Pons (tissue), 1 donor: ENCODE measurements at regions not wholly inside any gene's neighbourhood (a gene's known extent, or its start where the extent isn't known, plus 50 kb on each side); places are given as distances from the start of the nearest gene placed in this dataset.
"Not testable (repeated sequence)": the region's sequence is repeated elsewhere in the genome, so short reads cannot be mapped to it uniquely, and the experiment has no call there.

Source experiments
- DNase-seq: peaks from one replicate; pipeline ENCODE4 v3.0.0-alpha.2; 2016; ENCODE audit warnings: low spot score

GRCh38 chr2:43019025-43019367 is 207.4 kb downstream of the ZFP36L2 start:
- no peak for DNase-seq

- peak; percentile 64 for DNase-seq
Measured at GRCh38 chr2:43018179-43019024, 208.0 kb downstream of the ZFP36L2 start.

- DNase-seq, result no peak
Measured at GRCh38 chr2:43013821-43014345, 212.5 kb downstream of the ZFP36L2 start.

DNA sequence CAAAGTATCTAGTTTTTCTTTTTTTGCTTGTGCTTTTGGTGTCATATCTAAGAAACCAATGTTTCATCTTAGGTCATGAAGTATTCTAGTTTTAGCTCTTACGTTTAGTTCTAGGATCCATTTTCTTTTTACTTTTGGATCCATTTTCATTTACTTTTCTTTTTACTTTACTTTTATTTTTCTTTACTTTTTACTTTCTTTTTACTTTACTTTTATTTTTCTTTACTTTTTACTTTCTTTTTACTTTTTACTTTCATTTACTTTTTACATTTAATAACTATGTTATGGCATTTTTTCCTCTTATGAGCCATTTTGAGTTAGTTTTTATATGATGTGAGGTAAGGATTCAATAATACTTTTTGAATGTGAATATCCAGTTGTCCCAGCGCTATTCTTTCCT is 213.4 kb downstream of the ZFP36L2 start:
- no peak for DNase-seq

DNA sequence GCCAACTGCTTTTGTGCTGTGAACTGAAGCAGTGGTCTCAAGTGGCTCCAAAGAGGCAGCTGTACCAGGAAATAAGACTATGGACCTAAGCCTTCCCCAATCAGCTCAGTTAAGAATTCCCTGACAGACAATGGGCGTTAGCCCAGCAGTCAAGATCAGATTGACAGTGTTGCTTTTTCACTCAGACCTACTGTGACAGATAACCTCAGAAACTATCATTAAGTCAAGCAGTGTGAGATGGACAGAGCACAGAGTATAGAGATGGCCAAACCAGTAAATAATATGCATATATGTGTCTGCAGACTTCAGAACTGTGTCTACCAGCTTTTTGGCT is 215.3 kb downstream of the ZFP36L2 start:
- no peak for DNase-seq

DNA sequence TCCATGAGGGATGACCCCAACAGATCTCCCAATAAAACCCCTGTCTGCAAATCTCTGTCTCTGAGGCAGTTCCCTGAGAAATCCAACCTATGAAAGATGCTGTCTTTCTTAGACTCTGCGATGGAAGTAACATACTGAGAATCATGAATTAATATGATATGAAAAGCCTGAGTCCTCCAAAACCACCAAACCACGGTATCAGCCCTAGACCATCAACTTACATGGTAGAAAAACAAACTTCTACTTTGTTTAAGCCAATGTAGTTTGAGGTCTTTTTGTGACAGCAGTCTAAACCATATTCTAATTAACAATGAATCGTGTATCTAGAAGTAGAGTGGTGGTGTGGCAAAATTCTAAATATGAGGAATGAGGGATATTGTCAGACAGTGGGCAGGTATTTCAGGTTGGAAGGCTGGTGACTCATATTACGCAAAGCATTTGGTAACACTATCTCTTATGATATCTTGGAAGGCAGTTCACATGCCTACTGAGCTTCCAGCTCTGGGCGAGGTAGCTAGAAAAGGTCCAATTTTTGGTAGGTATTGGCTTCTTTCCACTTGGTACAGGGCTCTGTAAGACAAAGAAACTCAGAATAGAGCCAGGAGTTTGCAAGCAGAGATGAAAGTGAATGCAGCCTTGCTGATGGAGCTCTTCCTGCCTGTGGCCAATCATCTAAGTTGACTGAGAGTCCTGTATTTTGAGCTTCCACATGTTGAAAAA is 215.8 kb downstream of the ZFP36L2 start:
- DNase-seq, result no peak

- no peak for DNase-seq
Measured at GRCh38 chr2:43009448-43009847, 217.0 kb downstream of the ZFP36L2 start.

DNA sequence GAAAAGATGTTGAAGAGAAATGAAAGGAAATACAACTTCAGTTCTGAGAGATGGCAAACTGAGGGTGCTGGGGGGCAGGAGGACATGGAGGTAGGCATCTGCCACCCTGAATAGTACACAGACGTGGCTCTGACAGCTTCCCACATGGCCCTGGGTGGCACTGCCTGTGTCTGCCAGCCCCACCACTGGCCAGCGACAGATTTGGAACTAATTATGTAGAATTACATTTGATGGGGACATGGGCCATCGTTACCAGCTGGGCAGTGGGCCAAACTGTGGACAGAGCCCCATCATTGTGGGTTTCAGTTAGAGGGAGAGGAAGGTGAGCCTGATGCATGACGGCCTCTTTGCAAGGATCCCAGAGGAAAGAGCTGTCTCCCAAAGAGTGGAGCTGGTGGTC is 216.0 kb upstream of the HAAO start:
- no peak for DNase-seq

GRCh38 chr2:43007901-43008300 is 215.5 kb upstream of the HAAO start:
- DNase-seq, result no peak

GRCh38 chr2:43006834-43007543 is 214.6 kb upstream of the HAAO start:
- DNase-seq, result no peak

DNA sequence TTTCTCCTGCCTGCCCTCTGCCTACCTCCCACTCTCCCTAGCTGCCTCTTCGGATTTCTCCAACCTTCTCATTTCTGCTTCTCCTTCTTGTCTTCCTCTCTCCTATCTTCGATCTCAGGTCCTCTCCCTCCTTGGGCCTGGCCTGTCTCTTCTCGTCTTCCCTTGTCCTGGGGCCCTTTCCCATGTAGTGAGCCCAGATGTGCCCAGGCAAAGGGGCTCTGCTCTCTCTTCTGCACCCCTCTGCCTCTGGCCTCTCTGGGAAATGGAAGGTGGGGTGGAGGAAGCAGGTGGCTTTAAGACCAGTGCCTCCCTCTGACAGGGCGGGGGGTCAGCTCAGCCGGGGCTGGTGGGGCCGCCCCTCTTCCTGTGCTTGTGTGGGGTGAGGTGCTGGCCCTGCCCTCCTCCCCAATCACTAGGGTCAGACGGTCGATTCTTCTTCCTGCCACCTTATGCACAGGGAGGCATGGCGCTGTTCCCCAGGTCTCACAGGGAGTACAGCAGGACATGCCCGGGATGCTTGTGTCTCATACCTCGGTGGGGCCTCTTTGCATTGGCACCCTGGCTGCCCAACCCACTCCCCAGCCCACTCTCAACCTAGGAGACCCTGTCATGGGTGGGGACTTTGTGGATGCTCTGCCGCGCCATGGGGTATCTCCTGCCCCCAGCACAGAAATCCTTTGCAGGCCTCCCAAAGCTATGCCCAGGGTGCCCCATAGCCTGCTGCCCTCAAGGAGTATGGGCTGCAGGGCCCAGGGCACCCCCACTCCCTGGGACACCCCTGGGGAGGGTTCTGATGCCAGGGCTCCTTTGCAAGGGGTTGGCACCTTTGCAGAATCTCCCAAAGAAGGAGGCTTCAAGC is 213.8 kb upstream of the HAAO start:
- no peak for DNase-seq

DNA sequence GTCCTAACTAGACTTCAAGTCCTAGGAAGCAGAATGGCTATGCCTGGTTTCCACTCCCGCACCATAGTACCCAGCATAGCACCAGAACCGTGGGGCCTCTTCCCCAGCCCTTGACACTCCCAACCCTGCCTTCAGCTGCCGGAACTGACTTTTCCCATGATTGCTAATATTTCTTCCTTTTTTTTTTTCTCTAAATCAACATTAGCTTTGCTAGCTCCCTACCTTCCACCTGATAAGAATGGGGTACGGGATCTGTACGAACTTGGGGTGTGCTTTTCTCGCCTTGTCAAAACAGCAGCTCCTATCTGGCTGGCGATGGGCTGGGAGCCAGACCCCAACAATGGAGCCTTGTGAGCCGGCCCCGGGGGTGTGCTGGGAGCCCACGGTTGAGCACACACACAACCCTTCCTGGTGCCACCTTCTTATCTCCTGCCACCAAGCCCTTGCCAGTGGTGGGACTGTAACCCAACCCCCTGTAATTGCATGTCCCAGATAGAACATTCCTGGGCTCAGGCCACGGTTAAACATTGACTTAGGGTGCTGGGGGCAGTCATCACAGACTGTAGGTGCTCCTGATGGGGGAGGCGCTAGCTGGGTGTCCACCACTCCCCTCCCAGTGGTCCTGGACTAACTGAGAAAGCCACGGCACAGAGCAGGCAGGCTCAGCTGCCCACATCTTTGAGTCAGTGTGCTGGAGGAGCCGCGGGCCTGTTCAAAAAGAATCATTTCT is 213.0 kb upstream of the HAAO start:
- peak; percentile 82 for DNase-seq

- DNase-seq, result no peak
Measured at GRCh38 chr2:43004879-43005244, 212.5 kb upstream of the HAAO start.

DNA sequence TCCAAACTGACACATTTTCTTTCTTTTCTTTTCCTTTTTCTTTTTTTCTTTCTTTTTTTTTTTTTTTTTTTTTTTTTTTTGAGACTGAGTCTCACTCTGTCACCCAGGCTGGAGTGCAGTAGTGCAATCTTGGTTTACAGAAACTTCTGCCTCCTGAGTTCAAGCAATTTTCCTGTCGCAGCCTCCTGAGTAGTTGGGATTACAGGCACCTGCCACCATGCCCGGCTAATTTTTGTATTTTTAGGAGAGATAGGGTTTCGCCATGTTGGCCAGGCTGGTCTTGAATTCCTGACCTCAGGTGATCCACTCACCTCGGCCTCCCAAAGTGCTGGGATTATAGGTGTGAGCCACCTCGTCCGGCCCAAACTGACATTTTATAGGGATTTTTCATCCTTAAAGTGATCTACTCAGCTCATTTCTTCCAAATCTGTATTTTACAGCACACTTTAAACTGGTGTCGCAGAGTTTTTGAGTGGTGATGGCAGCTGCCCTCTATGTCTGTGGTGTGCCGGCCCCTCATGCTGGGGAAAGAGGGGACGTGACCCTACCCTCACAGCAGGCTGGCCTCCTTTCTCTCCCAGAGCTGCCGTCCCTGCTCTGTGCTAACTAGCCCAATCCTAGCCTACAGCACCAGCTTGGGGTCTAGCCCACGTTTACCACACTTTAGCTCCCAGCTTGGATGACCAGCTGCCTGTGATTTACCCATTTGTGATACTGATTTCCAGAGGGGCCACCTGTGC is 211.9 kb upstream of the HAAO start:
- DNase-seq, result not testable (repeated sequence)

DNA sequence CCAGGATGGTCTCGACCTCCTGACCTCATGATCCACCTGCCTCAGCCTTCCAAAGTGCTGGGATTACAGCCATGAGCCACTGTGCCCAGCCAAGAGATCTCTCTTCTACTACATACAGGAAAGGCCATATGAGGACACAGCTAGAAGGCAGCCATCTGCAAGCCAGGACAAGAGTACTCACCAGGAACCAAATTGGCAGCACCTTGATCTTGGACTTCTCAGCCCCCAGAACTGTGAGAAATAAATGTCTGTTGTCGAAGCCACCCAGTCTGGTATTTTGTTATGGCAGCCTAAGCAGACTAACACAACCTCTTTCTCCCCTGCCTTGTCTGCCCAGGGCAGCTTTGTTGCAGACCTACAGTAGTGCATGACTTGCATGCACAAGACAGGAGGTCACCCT is 211.3 kb upstream of the HAAO start:
- DNase-seq, result no peak

DNA sequence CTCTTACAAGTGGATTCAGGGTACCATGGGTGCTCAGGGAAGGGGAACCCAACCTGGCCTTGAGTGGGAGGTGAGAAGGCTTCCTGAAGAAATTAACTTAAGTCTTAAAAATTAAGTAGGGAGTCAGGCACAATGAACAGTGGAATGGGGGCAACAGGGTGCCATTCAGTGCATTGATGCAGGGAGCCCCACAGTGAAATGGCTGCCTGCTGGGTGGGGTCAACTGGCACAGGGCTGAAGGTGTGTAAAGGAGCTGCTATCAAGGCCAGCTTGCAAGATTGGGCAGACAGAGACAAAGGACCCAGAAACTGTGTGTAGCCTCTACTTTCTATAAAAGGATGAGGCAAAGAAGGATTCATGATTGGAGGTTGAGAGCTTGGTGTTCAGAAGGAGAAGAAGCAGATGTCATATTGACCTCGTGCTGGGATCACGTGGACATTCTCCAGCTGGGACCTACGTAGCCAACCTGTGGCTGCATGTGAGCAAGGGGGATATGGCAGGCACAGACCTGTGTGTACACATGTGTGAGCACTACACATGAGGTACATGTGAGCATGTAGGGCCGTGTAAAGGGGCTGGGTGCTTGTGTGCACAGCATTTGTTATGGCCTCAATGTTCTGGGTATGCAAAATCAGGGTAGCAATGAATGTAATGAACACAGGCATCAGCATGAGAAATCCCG is 209.5 kb upstream of the HAAO start:
- DNase-seq, result no peak

GRCh38 chr2:43001055-43001378 is 208.6 kb upstream of the HAAO start:
- DNase-seq, result no peak

DNA sequence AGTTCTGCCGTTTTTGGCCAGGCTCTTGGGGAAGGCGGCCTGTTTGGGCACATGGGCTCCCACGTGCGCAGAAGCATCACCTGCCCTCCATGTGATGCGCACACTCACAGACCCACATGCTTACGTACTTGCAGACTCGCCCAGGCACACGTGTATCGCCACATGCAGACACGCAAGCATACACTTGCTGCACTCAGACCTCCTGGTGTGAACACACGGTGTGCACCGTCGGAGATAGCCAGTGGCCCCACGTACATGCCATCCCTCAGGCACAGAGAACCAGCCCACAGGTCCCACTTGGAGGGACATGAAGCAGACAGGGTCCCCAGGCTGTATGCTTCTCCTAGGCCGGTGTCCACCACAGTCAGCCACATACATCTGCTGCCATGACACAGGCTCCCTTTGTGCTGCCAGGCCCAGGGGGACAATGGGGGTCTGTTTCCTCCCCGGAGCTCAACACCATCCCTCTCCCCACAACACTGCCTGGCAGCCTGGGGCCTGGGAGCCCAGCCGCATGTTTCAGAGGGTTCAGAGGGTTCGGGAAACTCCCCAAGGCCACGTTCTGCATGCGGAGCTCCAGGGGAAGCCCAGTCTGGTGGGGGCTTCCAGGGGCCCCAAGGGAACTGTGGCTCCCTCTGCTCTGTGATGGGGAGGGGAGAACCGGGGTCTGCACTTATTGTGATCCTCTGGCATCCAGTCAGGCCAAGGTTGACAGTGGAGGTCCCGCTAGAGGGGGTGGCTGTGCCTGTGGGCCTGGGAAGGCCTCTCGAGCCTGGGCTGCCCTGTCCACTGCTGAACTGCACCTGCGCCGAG is 208.1 kb upstream of the HAAO start:
- peak; percentile 95 for DNase-seq

DNA sequence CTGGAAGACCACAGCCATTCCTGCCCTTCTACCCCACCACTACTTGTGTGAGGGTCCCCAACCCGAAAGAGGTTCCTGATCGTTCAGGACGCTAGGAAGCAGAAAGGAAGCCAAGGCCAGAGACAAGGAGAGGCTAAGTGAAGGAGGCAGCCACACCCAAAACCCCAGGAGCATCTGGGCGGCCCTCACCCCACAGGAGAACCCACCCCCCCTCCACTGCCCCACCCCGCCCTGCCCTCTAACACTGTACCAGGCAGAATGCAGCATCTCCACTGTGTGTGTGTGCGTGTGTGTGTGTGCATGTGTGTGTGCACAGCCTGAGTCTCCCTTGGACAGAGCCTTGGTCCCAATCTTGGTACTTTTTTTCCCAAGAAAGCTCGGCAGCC is 207.5 kb upstream of the HAAO start:
- DNase-seq, result no peak
